Erythroblast (primary cell): ENCODE measurements at regions not wholly inside any gene's neighbourhood (a gene's known extent, or its start where the extent isn't known, plus 50 kb on each side); places are given as distances from the start of the nearest gene placed in this dataset.

Experiments
- GATA1 ChIP-seq: IDR thresholded peaks from 2 replicates; pipeline ENCODE4 v1.6.1; 2011; ENCODE audit warnings: low read depth, mild to moderate bottlenecking, control low read depth, low read length, moderate library complexity
- POLR2A ChIP-seq: IDR thresholded peaks from 2 replicates; pipeline ENCODE4 v1.6.1; 2011; ENCODE audit warnings: mild to moderate bottlenecking, low read length

DNA sequence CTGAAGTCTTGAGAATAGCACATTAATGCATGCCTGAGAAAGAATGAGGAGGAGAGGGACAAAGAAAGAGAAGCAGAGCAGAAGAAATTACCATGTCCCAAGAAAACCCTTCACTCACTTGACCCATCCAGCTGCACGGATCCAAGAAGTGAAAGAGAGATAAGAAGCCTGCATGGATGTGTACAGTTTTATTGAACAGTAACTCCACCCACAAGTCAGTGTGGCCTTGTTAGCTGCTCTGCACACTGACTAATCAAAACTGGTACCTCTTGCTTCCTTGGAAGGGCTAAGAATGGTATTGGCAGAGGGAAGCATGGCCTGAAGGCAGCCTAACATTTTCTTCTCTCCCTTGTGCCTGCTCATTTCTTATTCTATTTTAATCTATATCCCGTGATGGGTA lies 163.9 kb downstream of the SLC7A11 start:
- TF ChIP-seq POLR2A (no peak), GATA1 (no peak)
